ENCODE measurements at regions not wholly inside any gene's neighbourhood (a gene's known extent, or its start where the extent isn't known, plus 50 kb on each side); places are given as distances from the start of the nearest gene placed in this dataset.

DNA sequence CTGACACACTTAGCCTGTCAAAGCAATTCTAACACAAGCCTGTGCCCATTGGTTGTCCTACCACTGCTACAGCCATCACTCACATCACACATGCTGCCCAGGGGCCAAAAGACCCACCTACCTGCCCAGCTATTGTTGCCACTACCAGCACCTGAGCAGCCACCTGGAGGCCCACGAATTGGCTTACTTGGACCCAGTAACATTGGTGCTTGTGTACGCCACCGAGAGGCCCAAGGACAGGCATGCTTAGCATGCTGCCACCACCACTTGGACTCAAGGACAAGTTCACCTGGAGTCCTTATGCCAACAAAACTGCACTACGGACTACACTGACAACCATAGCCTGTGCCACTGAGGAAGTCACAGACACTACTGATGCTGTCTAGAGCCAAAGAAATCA lies 221.1 kb downstream of the SLC38A4 start:
- no peak for TF ChIP-seq POU2F2 (IDR thresholded peaks at IDR 0.05; ENCODE audit: low read depth, low read length)
- TF ChIP-seq POLR2A (IDR thresholded peaks at IDR 0.05; ENCODE audit: low read depth, low read length), result no peak
- TF ChIP-seq POLR2AphosphoS5 (IDR thresholded peaks at IDR 0.05; ENCODE audit: low read depth, low read length), result no peak

All from GM12891 (cell line).